AG04449 (cell line): ENCODE measurements at regions not wholly inside any gene's neighbourhood (a gene's known extent, or its start where the extent isn't known, plus 50 kb on each side); places are given as distances from the start of the nearest gene placed in this dataset.

Experiments
- CTCF ChIA-PET: fragments of 350-600 bp; formaldehyde crosslinking; extraction: SDS; loops from one replicate; lab custom pipeline; 2021; ENCODE audit warnings: antibody characterized with exemption; lab: Yijun Ruan, JAX
- POLR2A ChIA-PET: fragments of 400-600, 350-600 bp; formaldehyde crosslinking; extraction: SDS; loops from one replicate; lab custom pipeline; 2020; ENCODE audit warnings: antibody characterized with exemption, inconsistent platforms; lab: Yijun Ruan, JAX
- DNase-seq: peaks from one replicate; pipeline ENCODE4 v3.0.0-alpha.2; 2010; ENCODE audit warnings: low read depth, low spot score
- H3K4me3 ChIP-seq: 2 replicates; pipeline ENCODE4 v1.5.1; 2011; ENCODE audit warnings: low read depth, mild to moderate bottlenecking, control low read depth, low read length
- TF ChIP-seq, protein P1 (sequence below): IDR thresholded peaks from one replicate; pipeline ENCODE4 v1.5.1; 2011; ENCODE audit warnings: mild to moderate bottlenecking, moderate library complexity, low read length, control low read depth, inconsistent platforms; ENCODE audit not compliant: insufficient read depth; ENCODE audit errors: missing control alignments

- no peak overlapping the region for H3K4me3 ChIP-seq
- CTCF ChIA-PET, result no interaction called here
- POLR2A ChIA-PET, result no interaction called here
- no peak for DNase-seq
- TF ChIP-seq, protein P1, sequence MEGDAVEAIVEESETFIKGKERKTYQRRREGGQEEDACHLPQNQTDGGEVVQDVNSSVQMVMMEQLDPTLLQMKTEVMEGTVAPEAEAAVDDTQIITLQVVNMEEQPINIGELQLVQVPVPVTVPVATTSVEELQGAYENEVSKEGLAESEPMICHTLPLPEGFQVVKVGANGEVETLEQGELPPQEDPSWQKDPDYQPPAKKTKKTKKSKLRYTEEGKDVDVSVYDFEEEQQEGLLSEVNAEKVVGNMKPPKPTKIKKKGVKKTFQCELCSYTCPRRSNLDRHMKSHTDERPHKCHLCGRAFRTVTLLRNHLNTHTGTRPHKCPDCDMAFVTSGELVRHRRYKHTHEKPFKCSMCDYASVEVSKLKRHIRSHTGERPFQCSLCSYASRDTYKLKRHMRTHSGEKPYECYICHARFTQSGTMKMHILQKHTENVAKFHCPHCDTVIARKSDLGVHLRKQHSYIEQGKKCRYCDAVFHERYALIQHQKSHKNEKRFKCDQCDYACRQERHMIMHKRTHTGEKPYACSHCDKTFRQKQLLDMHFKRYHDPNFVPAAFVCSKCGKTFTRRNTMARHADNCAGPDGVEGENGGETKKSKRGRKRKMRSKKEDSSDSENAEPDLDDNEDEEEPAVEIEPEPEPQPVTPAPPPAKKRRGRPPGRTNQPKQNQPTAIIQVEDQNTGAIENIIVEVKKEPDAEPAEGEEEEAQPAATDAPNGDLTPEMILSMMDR, result no peak
Observed at GRCh38 chr13:103510007-103510535, 443.9 kb upstream of the SLC10A2 start.

- H3K4me3 ChIP-seq, result no peak overlapping the region
- TF ChIP-seq, protein P1, result no peak
- ChIA-PET CTCF (no interaction called here), POLR2A (no interaction called here)
- DNase-seq, result no peak
Observed at GRCh38 chr13:103497404-103497803, 431.2 kb upstream of the SLC10A2 start.

DNA sequence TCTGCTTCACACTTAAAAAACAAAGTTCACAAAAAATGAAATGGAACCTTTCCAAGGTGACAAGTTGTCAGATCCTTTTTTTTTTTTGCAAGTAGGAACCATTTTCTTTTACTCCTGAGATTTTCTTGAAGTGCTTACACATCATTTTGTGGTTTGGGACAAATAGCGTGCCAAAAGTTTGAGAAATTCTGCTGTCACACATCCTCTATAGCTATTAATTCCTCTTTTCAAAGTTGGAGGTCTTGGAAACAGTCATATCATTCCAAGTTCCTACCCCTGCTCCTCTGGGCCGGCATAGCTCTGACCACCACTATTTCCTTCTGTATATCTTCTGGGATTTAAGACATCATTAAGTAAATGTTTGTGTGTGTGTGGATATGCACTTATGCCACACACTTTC, 421.6 kb upstream of the SLC10A2 start:
- H3K4me3 ChIP-seq, result no peak overlapping the region
- ChIA-PET CTCF (no interaction called here), POLR2A (no interaction called here)
- TF ChIP-seq, protein P1, result no peak
- no peak for DNase-seq

DNA sequence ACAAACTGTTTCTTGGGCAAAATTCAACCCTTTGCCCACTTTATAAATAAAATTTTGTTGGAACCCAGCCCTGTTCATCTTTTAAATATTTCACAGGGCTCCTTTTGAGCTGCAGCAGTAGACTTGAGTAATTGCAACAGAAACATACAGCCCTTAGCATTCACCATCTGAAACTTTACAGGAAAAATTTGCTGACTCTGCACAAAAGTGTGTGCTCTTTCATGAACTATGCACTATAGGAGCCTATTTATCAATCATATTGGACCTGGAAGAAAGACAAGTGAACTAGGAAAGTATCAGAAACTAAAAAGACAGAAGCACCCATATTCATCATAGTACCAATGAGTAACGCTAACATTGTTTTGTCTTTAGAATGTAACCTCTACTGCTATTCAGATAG, 406.9 kb upstream of the SLC10A2 start:
- CTCF ChIA-PET, result no interaction called here
- no peak for DNase-seq
- TF ChIP-seq, protein P1, result no peak
- POLR2A ChIA-PET, result no interaction called here
- H3K4me3 ChIP-seq, result no peak overlapping the region

DNA sequence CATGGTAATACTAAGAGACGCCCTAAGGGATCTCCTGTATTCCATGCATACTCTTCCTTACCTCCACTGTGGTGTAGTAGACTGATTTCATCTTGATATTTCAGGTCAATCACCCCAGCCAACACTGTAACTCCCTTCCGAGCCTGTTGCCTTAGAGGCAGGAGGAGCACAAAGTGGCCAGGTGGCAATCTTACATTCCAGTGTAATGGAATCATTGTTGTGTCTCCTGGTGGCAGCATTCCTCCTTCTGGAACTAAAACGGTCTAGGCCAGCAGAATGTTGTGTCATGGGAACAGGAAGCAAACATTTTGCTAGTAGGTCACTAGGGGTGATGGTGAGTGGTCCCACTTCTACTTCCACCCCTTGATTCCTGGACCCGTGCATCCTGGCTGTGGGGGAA, 405.7 kb upstream of the SLC10A2 start:
- no peak for DNase-seq
- ChIA-PET CTCF (no interaction called here), POLR2A (no interaction called here)
- H3K4me3 ChIP-seq, result no peak overlapping the region
- TF ChIP-seq, protein P1, result no peak

DNA sequence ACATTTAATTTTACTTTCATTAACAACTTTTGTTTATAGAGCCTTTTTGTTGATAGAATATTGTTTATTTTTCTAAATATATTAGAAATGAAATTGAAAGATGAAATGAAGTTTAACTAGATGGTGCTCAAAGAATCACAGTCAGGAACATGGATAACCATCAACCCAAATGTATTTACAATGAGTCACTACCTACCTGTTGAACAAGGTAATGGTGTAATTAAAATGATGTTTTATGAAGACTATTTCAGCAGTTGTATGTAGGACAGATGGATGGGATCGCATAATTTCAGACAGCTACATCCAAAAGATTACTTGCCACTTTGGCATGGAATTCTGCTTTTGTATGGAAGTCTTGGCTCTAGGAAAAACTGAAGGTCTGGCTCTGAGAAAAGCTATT, 403.6 kb upstream of the SLC10A2 start:
- DNase-seq, result no peak
- TF ChIP-seq, protein P1, result no peak
- ChIA-PET CTCF (no interaction called here), POLR2A (no interaction called here)
- H3K4me3 ChIP-seq, result no peak overlapping the region
